ENCODE measurements at regions not wholly inside any gene's neighbourhood (a gene's known extent, or its start where the extent isn't known, plus 50 kb on each side); places are given as distances from the start of the nearest gene placed in this dataset.

GRCh38 chr2:212931271-212931670 is 220.1 kb downstream of the IKZF2 start:
- no peaks in the 10 kb centered on the region for H3K36me3 ChIP-seq (ENCODE audit: insufficient read depth, low read length)
- H4K20me1 ChIP-seq (ENCODE audit: insufficient read depth, low read length), result no peaks in the 10 kb centered on the region
- no peak overlapping the region for H2AFZ ChIP-seq (ENCODE audit: low read length)
- H3K4me3 ChIP-seq (ENCODE audit: insufficient read depth, low read length), result no peak overlapping the region
- peaks cover 2% of the 10 kb centered on the region for H3K4me1 ChIP-seq (ENCODE audit: insufficient read depth, low read length)
- H3K27ac ChIP-seq (ENCODE audit: low read depth, low read length), result no peak overlapping the region
- no peak overlapping the region for H3K4me2 ChIP-seq (ENCODE audit: insufficient read depth, low read length)
- TF ChIP-seq CTCF (IDR thresholded peaks at IDR 0.05; ENCODE audit: extremely low read depth, low read depth, low read length), result no peak
- H3K79me2 ChIP-seq (ENCODE audit: insufficient read depth, low read length), result no peaks in the 10 kb centered on the region
- no peak for DNase-seq (ENCODE audit: insufficient read length, low spot score, missing footprints)
- no peaks in the 10 kb centered on the region for H3K27me3 ChIP-seq (ENCODE audit: insufficient read depth, low read length)
- no peaks in the 10 kb centered on the region for H3K9me3 ChIP-seq (ENCODE audit: low read depth, low read length)

- Histone ChIP-seq H3K79me2 (ENCODE audit: insufficient read depth, low read length) (no peaks in the 10 kb centered on the region), H3K4me2 (ENCODE audit: insufficient read depth, low read length) (no peak overlapping the region), H3K36me3 (ENCODE audit: insufficient read depth, low read length) (no peaks in the 10 kb centered on the region), H3K9me3 (ENCODE audit: low read depth, low read length) (no peaks in the 10 kb centered on the region), H3K27me3 (ENCODE audit: insufficient read depth, low read length) (no peaks in the 10 kb centered on the region), H2AFZ (ENCODE audit: low read length) (no peak overlapping the region), H3K4me1 (ENCODE audit: insufficient read depth, low read length) (no peaks in the 10 kb centered on the region), H3K27ac (ENCODE audit: low read depth, low read length) (no peak overlapping the region), H3K4me3 (ENCODE audit: insufficient read depth, low read length) (no peak overlapping the region), H4K20me1 (ENCODE audit: insufficient read depth, low read length) (no peaks in the 10 kb centered on the region)
- TF ChIP-seq CTCF (IDR thresholded peaks at IDR 0.05; ENCODE audit: extremely low read depth, low read depth, low read length), result no peak
- DNase-seq (ENCODE audit: insufficient read length, low spot score, missing footprints), result no peak
Observed at GRCh38 chr2:212930556-212931260, 220.7 kb downstream of the IKZF2 start.

- Histone ChIP-seq H4K20me1 (ENCODE audit: insufficient read depth, low read length) (no peaks in the 10 kb centered on the region), H3K4me3 (ENCODE audit: insufficient read depth, low read length) (no peak overlapping the region), H3K27me3 (ENCODE audit: insufficient read depth, low read length) (no peaks in the 10 kb centered on the region), H3K36me3 (ENCODE audit: insufficient read depth, low read length) (no peaks in the 10 kb centered on the region), H3K9me3 (ENCODE audit: low read depth, low read length) (no peaks in the 10 kb centered on the region), H2AFZ (ENCODE audit: low read length) (no peak overlapping the region), H3K4me2 (ENCODE audit: insufficient read depth, low read length) (no peak overlapping the region), H3K79me2 (ENCODE audit: insufficient read depth, low read length) (no peaks in the 10 kb centered on the region), H3K4me1 (ENCODE audit: insufficient read depth, low read length) (no peaks in the 10 kb centered on the region), H3K27ac (ENCODE audit: low read depth, low read length) (no peak overlapping the region)
- no peak for TF ChIP-seq CTCF (IDR thresholded peaks at IDR 0.05; ENCODE audit: extremely low read depth, low read depth, low read length)
- no peak for DNase-seq (ENCODE audit: insufficient read length, low spot score, missing footprints)
Observed at GRCh38 chr2:212929971-212930370, 221.4 kb downstream of the IKZF2 start.

- DNase-seq (ENCODE audit: insufficient read length, low spot score, missing footprints), result no peak
Observed at GRCh38 chr2:212929116-212929515, 222.3 kb downstream of the IKZF2 start.

More at GRCh38 chr2:212929116-212929515, 222.3 kb downstream of the IKZF2 start:
- Histone ChIP-seq H3K36me3 (ENCODE audit: insufficient read depth, low read length) (no peaks in the 10 kb centered on the region), H3K9me3 (ENCODE audit: low read depth, low read length) (peaks cover 3% of the 10 kb centered on the region), H3K4me1 (ENCODE audit: insufficient read depth, low read length) (no peaks in the 10 kb centered on the region), H3K27ac (ENCODE audit: low read depth, low read length) (no peak overlapping the region), H3K4me2 (ENCODE audit: insufficient read depth, low read length) (no peak overlapping the region), H4K20me1 (ENCODE audit: insufficient read depth, low read length) (no peaks in the 10 kb centered on the region), H3K79me2 (ENCODE audit: insufficient read depth, low read length) (no peaks in the 10 kb centered on the region), H2AFZ (ENCODE audit: low read length) (no peak overlapping the region), H3K4me3 (ENCODE audit: insufficient read depth, low read length) (no peak overlapping the region), H3K27me3 (ENCODE audit: insufficient read depth, low read length) (no peaks in the 10 kb centered on the region)
- TF ChIP-seq CTCF (IDR thresholded peaks at IDR 0.05; ENCODE audit: extremely low read depth, low read depth, low read length), result no peak

Data from osteoblast (primary cell).